Stimulated activated CD4-positive, alpha-beta T cell treated with anti-CD3 and anti-CD28 coated beads, Interleukin-12 subunit alpha, Interleukin-12 subunit beta, amount 100 ng/mL, for 4 hours (primary cell): ENCODE measurements at regions not wholly inside any gene's neighbourhood (a gene's known extent, or its start where the extent isn't known, plus 50 kb on each side); places are given as distances from the start of the nearest gene placed in this dataset.
A peak's percentile ranks its signal among the peaks of the same experiment; 100 is the strongest.
"Not testable (repeated sequence)": the region's sequence is repeated elsewhere in the genome, so short reads cannot be mapped to it uniquely, and the experiment has no call there.

Source experiments
- DNase-seq: peaks from one replicate; pipeline ENCODE4 v3.0.0-alpha.2; 2020

- DNase-seq, result peak; percentile 49
Measured at GRCh38 chr2:174697255-174697654, 67.0 kb downstream of the CHRNA1 start.

- no peak for DNase-seq
Measured at GRCh38 chr2:174694920-174695319, 69.4 kb downstream of the CHRNA1 start.

- DNase-seq, result no peak
Measured at GRCh38 chr2:174694196-174694878, 69.9 kb downstream of the CHRNA1 start.

GRCh38 chr2:174693344-174693743 lies 70.9 kb downstream of the CHRNA1 start:
- DNase-seq, result no peak

- DNase-seq, result no peak
Measured at GRCh38 chr2:174692256-174692919, 71.9 kb downstream of the CHRNA1 start.

GRCh38 chr2:174691201-174691779 lies 73.0 kb downstream of the CHRNA1 start:
- no peak for DNase-seq

- no peak for DNase-seq
Measured at GRCh38 chr2:174690026-174690425, 74.2 kb downstream of the CHRNA1 start.

GRCh38 chr2:174688079-174688478 lies 76.2 kb downstream of the CHRNA1 start:
- no peak for DNase-seq

- no peak for DNase-seq
Measured at GRCh38 chr2:174686430-174686829, 77.8 kb downstream of the CHRNA1 start.

GRCh38 chr2:174683392-174683759 lies 80.9 kb downstream of the CHRNA1 start:
- no peak for DNase-seq

GRCh38 chr2:174682578-174683391 lies 81.5 kb downstream of the CHRNA1 start:
- peak; percentile 56 for DNase-seq

- DNase-seq, result peak; percentile 46
Measured at GRCh38 chr2:174682007-174682577, 82.2 kb downstream of the CHRNA1 start.

GRCh38 chr2:174681099-174682006 lies 82.9 kb downstream of the CHRNA1 start:
- DNase-seq, result no peak

- no peak for DNase-seq
Measured at GRCh38 chr2:174680221-174680620, 82.6 kb upstream of the WIPF1 start.

- DNase-seq, result no peak
Measured at GRCh38 chr2:174678395-174678794, 80.8 kb upstream of the WIPF1 start.

- no peak for DNase-seq
Measured at GRCh38 chr2:174675615-174676014, 78.0 kb upstream of the WIPF1 start.

GRCh38 chr2:174673876-174674275 lies 76.3 kb upstream of the WIPF1 start:
- no peak for DNase-seq

GRCh38 chr2:174673440-174673839 lies 75.8 kb upstream of the WIPF1 start:
- DNase-seq, result no peak

- DNase-seq, result not testable (repeated sequence)
Measured at GRCh38 chr2:174671532-174671931, 73.9 kb upstream of the WIPF1 start.

GRCh38 chr2:174670446-174670845 lies 72.8 kb upstream of the WIPF1 start:
- DNase-seq, result no peak

GRCh38 chr2:174669336-174669735 lies 71.7 kb upstream of the WIPF1 start:
- DNase-seq, result no peak

GRCh38 chr2:174668075-174668474 lies 70.5 kb upstream of the WIPF1 start:
- no peak for DNase-seq
